OCI-LY3 (cell line): ENCODE measurements at regions not wholly inside any gene's neighbourhood (a gene's known extent, or its start where the extent isn't known, plus 50 kb on each side); places are given as distances from the start of the nearest gene placed in this dataset.

Source experiments
- H2AFZ ChIP-seq: fragments of 200-600, 300-600 bp; shearing (Covaris generic); 2 replicates; pipeline ENCODE4 v1.6.0; 2014; ENCODE audit warnings: antibody characterized with exemption, low read depth, low read length
- H3K27ac ChIP-seq: fragments of 200-600, 300-600 bp; sonication (generic); 2 replicates; pipeline ENCODE4 v1.5.1; 2014; ENCODE audit warnings: mild to moderate bottlenecking, low read length, moderate library complexity, mixed read lengths
- H3K27me3 ChIP-seq: fragments of 200-600, 300-600 bp; sonication (generic); 2 replicates; pipeline ENCODE4 v1.6.1; 2014; ENCODE audit warnings: low read depth, low read length, mixed read lengths
- H3K36me3 ChIP-seq: fragments of 200-600, 300-600 bp; sonication (generic); replicated peaks from 2 replicates; pipeline ENCODE3; 2014; ENCODE audit warnings: low read depth, low read length, mixed read lengths
- H3K4me1 ChIP-seq: fragments of 300-600, 200-600 bp; sonication (generic); 2 replicates; pipeline ENCODE4 v1.6.1; 2014; ENCODE audit warnings: low read length, mixed read lengths
- H3K4me2 ChIP-seq: fragments of 200-600, 300-600 bp; sonication (generic); 2 replicates; pipeline ENCODE4 v1.6.1; 2014; ENCODE audit warnings: low read length, mixed read lengths
- H3K4me3 ChIP-seq: fragments of 300-600, 200-600 bp; sonication (generic); 2 replicates; pipeline ENCODE4 v1.5.1; 2014; ENCODE audit warnings: antibody characterized with exemption, mild to moderate bottlenecking, low read length, moderate library complexity
- H3K79me2 ChIP-seq: fragments of 300-600, 200-600 bp; shearing (Covaris generic); 2 replicates; pipeline ENCODE4 v1.6.1; 2014; ENCODE audit warnings: mild to moderate bottlenecking, low read length, mixed read lengths
- H3K9ac ChIP-seq: fragments of 300-600, 200-600 bp; shearing (Covaris generic); 2 replicates; pipeline ENCODE4 v1.6.0; 2014; ENCODE audit warnings: mild to moderate bottlenecking, low read length, moderate library complexity
- H3K9me3 ChIP-seq: fragments of 200-600, 300-600 bp; shearing (Covaris generic); 2 replicates; pipeline ENCODE4 v1.6.1; 2014; ENCODE audit warnings: low read length, mixed read lengths; ENCODE audit not compliant: insufficient read depth
- H4K20me1 ChIP-seq: fragments of 200-600, 300-600 bp; sonication (generic); 2 replicates; pipeline ENCODE4 v1.6.1; 2016; ENCODE audit warnings: low read length, mixed read lengths; ENCODE audit not compliant: insufficient read depth
- CTCF ChIP-seq: fragments of 200-600, 300-600 bp; sonication (generic); IDR thresholded peaks from 2 replicates; pipeline ENCODE4 v1.5.1; 2014; ENCODE audit warnings: antibody characterized with exemption, low read length, low read depth
- EZH2phosphoT487 ChIP-seq: fragments of 200-600 bp; shearing (Covaris generic); IDR thresholded peaks from 2 replicates; pipeline ENCODE4 v1.6.1; 2018; ENCODE audit warnings: antibody characterized with exemption, mixed run types, low read depth

GRCh38 chr4:71841336-71841735, 57.5 kb upstream of the GC start:
- Histone ChIP-seq H3K27ac (no peak overlapping the region), H2AFZ (no peak overlapping the region), H4K20me1 (no peaks in the 10 kb centered on the region), H3K4me3 (no peak overlapping the region), H3K4me1 (no peaks in the 10 kb centered on the region), H3K9ac (no peak overlapping the region), H3K27me3 (no peaks in the 10 kb centered on the region), H3K9me3 (no peaks in the 10 kb centered on the region), H3K79me2 (no peaks in the 10 kb centered on the region), H3K36me3 (no peaks in the 10 kb centered on the region), H3K4me2 (no peak overlapping the region)
- no peak for TF ChIP-seq EZH2phosphoT487
- TF ChIP-seq CTCF, result no peak

GRCh38 chr4:71847300-71847699, 63.4 kb upstream of the GC start:
- no peaks in the 10 kb centered on the region for H3K36me3 ChIP-seq
- no peak overlapping the region for H3K4me2 ChIP-seq
- H4K20me1 ChIP-seq, result no peaks in the 10 kb centered on the region
- H3K4me1 ChIP-seq, result no peaks in the 10 kb centered on the region
- H3K9ac ChIP-seq, result no peak overlapping the region
- no peak overlapping the region for H3K4me3 ChIP-seq
- no peak overlapping the region for H3K27ac ChIP-seq
- H3K79me2 ChIP-seq, result no peaks in the 10 kb centered on the region
- H3K27me3 ChIP-seq, result no peaks in the 10 kb centered on the region
- no peak for TF ChIP-seq CTCF
- TF ChIP-seq EZH2phosphoT487, result no peak
- peaks cover 4% of the 10 kb centered on the region; the same call in 1 of the 2 replicates for H3K9me3 ChIP-seq
- no peak overlapping the region for H2AFZ ChIP-seq

GRCh38 chr4:71855944-71856343, 72.1 kb upstream of the GC start:
- Histone ChIP-seq H3K4me3 (no peak overlapping the region), H3K4me2 (no peak overlapping the region), H3K79me2 (no peaks in the 10 kb centered on the region), H3K9ac (no peak overlapping the region), H3K9me3 (peaks cover 8% of the 10 kb centered on the region; the same call in 1 of the 2 replicates), H2AFZ (no peak overlapping the region), H3K27me3 (no peaks in the 10 kb centered on the region), H3K27ac (no peak overlapping the region), H4K20me1 (no peaks in the 10 kb centered on the region), H3K36me3 (no peaks in the 10 kb centered on the region), H3K4me1 (no peaks in the 10 kb centered on the region)
- TF ChIP-seq CTCF (no peak), EZH2phosphoT487 (no peak)

- no peaks in the 10 kb centered on the region for H3K79me2 ChIP-seq
- TF ChIP-seq EZH2phosphoT487 (no peak), CTCF (no peak)
- no peaks in the 10 kb centered on the region for H3K27me3 ChIP-seq
- no peak overlapping the region for H3K4me3 ChIP-seq
- no peaks in the 10 kb centered on the region for H3K4me1 ChIP-seq
- no peak overlapping the region for H3K27ac ChIP-seq
- H2AFZ ChIP-seq, result no peak overlapping the region
- no peak overlapping the region for H3K9ac ChIP-seq
- no peak overlapping the region for H3K4me2 ChIP-seq
- H3K9me3 ChIP-seq, result peaks cover 15% of the 10 kb centered on the region; the same call in 1 of the 2 replicates
- no peaks in the 10 kb centered on the region for H3K36me3 ChIP-seq
- H4K20me1 ChIP-seq, result no peaks in the 10 kb centered on the region
These were observed 74.0 kb upstream of the GC start for GRCh38 chr4:71857713-71858451.
